GM18505 (cell line): ENCODE measurements at regions not wholly inside any gene's neighbourhood (a gene's known extent, or its start where the extent isn't known, plus 50 kb on each side); places are given as distances from the start of the nearest gene placed in this dataset.

ENCODE experiments used
- ATAC-seq: cut with Tn5 transposase; IDR thresholded peaks from one replicate; pipeline ENCODE4 v1.9.1; 2021; ENCODE audit not compliant: unreplicated experiment
- POLR2A ChIP-seq: IDR thresholded peaks from 4 replicates; pipeline ENCODE4 v1.6.1; 2011; ENCODE audit warnings: borderline replicate concordance; ENCODE audit not compliant: insufficient read depth, insufficient read length; ENCODE audit errors: extremely low read depth

GRCh38 chr15:94924057-94924456 is 692.7 kb downstream of the MCTP2 start:
- no peak for TF ChIP-seq POLR2A
- ATAC-seq = no peak

- no peak for TF ChIP-seq POLR2A
- no peak for ATAC-seq
These were observed 693.7 kb downstream of the MCTP2 start for GRCh38 chr15:94924971-94925598.

GRCh38 chr15:94925680-94926079 is 694.3 kb downstream of the MCTP2 start:
- ATAC-seq = no peak
- no peak for TF ChIP-seq POLR2A

GRCh38 chr15:94927003-94927402 is 695.6 kb downstream of the MCTP2 start:
- no peak for ATAC-seq
- no peak for TF ChIP-seq POLR2A

GRCh38 chr15:94929282-94929681 is 697.9 kb downstream of the MCTP2 start:
- ATAC-seq = no peak
- TF ChIP-seq POLR2A = no peak

- no peak for TF ChIP-seq POLR2A
- ATAC-seq = no peak
These were observed 699.1 kb downstream of the MCTP2 start for GRCh38 chr15:94930441-94930840.

GRCh38 chr15:94930960-94931359 is 699.6 kb downstream of the MCTP2 start:
- TF ChIP-seq POLR2A = no peak
- no peak for ATAC-seq

- ATAC-seq = no peak
These were observed 703.1 kb downstream of the MCTP2 start for GRCh38 chr15:94934440-94934839.

GRCh38 chr15:94937242-94937641 is 705.9 kb downstream of the MCTP2 start:
- TF ChIP-seq POLR2A = no peak
- ATAC-seq = no peak

More at GRCh38 chr15:94934440-94934839, 703.1 kb downstream of the MCTP2 start:
- TF ChIP-seq POLR2A = no peak

- no peak for TF ChIP-seq POLR2A
- ATAC-seq = no peak
These were observed 712.5 kb downstream of the MCTP2 start for GRCh38 chr15:94943888-94944287.

- TF ChIP-seq POLR2A = no peak
- ATAC-seq = no peak
These were observed 720.2 kb downstream of the MCTP2 start for GRCh38 chr15:94951538-94951937.

- ATAC-seq = no peak
- TF ChIP-seq POLR2A = no peak
These were observed 732.6 kb downstream of the MCTP2 start for GRCh38 chr15:94963953-94964352.

GRCh38 chr15:94965593-94965992 is 734.2 kb downstream of the MCTP2 start:
- TF ChIP-seq POLR2A = no peak
- ATAC-seq = no peak

- no peak for ATAC-seq
- TF ChIP-seq POLR2A = no peak
These were observed 736.8 kb downstream of the MCTP2 start for GRCh38 chr15:94968133-94968532.

- TF ChIP-seq POLR2A = no peak
- ATAC-seq = no peak
These were observed 738.7 kb downstream of the MCTP2 start for GRCh38 chr15:94970096-94970495.

GRCh38 chr15:94970802-94971201 is 739.4 kb downstream of the MCTP2 start:
- no peak for TF ChIP-seq POLR2A
- no peak for ATAC-seq

GRCh38 chr15:94972314-94972713 is 741.0 kb downstream of the MCTP2 start:
- no peak for ATAC-seq
- no peak for TF ChIP-seq POLR2A
